ENCODE measurements at regions not wholly inside any gene's neighbourhood (a gene's known extent, or its start where the extent isn't known, plus 50 kb on each side); places are given as distances from the start of the nearest gene placed in this dataset.

- no peak for DNase-seq (ENCODE audit: unreplicated experiment)
- BruUV-seq (replicated peaks): no TSS peak
- Mint-ChIP-seq H3K4me1 (ENCODE audit: insufficient read depth, unreplicated experiment) (no peaks in the 10 kb centered on the region), H3K36me3 (ENCODE audit: insufficient read depth, unreplicated experiment) (no peaks in the 10 kb centered on the region), H3K9me3 (ENCODE audit: unreplicated experiment) (peaks cover 9% of the 10 kb centered on the region), H3K4me3 (ENCODE audit: unreplicated experiment) (no peak overlapping the region), H3K27ac (ENCODE audit: low read depth, unreplicated experiment) (no peak overlapping the region), H3K27me3 (ENCODE audit: insufficient read depth, unreplicated experiment) (no peaks in the 10 kb centered on the region)
- POLR2A ChIA-PET: interaction anchor here (0.7 kb wide), 1 partner anchor 414 kb away, joined by 4 read pairs; no protein-coding TSS in a partner anchor
- CTCF ChIA-PET: no interaction called here
- TF ChIP-seq CTCF (IDR thresholded peaks at IDR 0.05; ENCODE audit: unreplicated experiment): no peak
- intact Hi-C loops (cut with micrococcal nuclease): no loop called here
These were observed 55.1 kb upstream of the RIT2 start for GRCh38 chr18:43170586-43170985.

Measured in MCF 10A (cell line).